GM19438 (cell line): ENCODE measurements at regions not wholly inside any gene's neighbourhood (a gene's known extent, or its start where the extent isn't known, plus 50 kb on each side); places are given as distances from the start of the nearest gene placed in this dataset.
"Not testable (repeated sequence)": the region's sequence is repeated elsewhere in the genome, so short reads cannot be mapped to it uniquely, and the experiment has no call there.

ENCODE experiments used
- ATAC-seq: cut with Tn5 transposase; IDR thresholded peaks from one replicate; pipeline ENCODE4 v1.9.1; 2021; ENCODE audit warnings: low read depth; ENCODE audit not compliant: unreplicated experiment

DNA sequence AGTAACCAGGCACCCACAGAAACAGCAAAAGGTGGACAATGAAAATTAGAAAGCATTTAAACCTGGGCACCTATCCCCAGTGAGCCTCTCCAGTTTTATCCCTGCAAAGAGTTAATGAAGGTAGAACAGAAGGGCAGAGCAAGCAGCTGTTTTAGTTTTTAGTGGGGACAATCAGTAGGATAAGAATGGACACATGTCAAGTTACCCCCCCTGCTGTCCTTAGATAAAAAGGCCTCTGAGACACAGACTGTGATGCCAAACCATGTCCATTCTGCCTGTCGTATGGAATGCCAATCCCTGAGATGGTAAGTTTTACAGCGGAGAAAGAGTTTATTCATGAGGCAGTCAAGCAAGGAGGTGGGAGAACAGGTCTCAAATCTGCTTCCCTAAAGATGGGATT, 162.6 kb upstream of the AGR3 start:
- ATAC-seq, result no peak

DNA sequence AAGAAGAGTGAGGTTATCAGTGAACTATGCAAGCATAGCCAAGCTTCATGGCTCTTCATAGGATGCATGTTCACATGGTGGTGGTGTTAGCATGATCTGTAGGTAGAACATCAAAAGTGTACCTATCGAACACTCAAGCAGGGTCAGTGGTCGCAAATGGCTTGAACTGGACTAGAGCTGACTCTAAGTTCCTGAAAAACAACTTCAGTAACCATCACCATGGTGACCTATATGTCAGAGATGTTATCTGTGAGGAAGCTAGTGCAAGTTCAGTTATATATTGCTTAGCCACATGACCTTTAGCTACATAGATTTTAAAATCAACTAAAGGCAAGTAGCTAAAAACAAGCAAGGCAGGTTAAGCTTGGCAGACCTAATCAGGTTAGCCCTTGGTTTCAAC, 163.1 kb upstream of the AGR3 start:
- ATAC-seq, result no peak

DNA sequence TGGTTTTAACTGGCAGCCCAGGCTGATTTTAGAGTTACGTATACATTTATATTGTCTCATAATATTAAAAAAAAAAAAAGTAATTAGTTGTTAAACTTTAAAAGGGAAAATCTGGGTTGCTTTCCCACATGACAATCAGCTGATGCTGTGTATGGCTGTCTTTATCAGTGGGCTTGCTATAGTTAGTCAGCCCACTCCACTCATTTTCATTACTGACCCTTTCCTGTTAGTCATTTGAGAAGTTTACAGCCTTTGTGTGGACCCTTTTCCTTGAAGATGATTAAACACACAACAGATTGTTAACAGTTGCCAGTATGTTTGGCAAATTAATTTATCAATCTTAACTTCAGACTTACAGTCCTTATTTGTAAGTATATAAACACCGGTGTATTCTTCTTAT, 164.5 kb upstream of the AGR3 start:
- ATAC-seq, result no peak

DNA sequence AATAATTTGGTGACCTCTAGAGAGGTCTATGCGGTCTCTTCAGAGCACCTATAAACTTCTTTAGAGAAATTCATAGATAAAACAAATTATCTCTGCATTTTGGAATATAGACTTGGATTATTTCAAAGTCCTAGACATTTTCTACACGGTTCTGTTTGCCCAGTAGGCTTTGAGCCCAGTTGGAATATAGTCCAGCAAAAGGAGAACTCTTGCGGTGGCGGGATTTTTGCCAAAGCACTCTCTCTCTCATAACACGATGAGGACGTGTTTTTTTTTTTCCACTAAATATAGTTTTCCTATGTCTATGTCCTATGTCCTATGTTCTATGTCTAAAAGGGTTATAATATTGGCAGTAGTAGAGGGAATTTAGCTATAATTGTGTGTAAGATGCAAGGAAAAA, 164.9 kb upstream of the AGR3 start:
- no peak for ATAC-seq

DNA sequence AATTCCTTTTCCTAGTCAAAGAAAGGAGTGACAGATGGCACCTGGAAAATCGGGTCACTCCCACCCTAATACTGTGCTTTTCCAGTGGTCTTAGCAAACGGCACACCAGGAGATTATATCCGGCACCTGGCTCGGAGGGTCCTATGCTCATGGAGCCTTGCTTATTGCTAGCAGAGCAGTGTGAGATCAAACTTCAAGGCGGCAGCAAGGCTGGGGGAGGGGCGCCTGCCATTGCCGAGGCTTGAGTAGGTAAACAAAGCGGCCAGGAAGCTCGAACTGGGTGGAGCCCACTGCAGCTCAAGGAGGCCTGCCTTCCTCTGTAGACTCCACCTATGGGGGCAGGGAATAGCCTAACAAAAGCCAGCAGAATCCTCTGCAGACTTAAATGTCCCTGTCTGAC, 171.4 kb upstream of the AGR3 start:
- not testable (repeated sequence) for ATAC-seq

DNA sequence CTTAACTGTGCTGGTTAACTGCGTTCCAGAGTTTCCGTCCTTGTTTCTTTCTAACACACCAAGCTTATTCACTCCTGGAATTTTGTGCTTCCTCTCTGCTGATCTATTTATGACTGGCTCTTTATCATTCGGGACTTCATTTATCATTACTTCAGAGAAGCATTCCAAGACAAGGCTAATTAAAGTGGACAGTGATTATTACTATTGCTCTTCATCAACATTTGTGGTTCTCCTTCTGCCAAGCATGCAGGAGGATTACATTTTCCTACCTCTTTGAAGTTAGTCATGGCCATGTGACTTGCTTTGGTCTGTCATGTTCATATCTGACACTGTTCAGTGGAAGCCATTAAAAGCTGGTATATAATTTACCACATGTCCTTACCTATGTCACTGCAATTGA, 172.4 kb upstream of the AGR3 start:
- ATAC-seq, result no peak

DNA sequence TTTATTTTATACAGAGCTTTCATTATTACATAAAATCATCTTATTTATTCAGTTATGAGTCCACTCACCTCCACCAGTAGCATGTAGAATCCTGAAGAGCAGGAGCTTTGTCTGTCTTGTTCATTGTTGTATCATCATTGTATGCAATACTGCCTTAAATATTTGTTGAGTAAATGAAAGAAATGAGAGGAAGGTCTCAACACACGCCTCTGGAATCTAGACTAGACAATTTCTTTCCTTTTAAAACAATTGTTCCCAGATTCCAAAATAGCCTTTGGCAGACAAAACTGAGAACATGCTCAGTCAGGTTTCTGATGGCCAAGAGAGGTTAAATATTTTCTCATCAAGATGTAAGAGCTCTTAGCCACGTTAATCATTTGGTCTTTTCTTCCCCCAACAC, 173.1 kb upstream of the AGR3 start:
- no peak for ATAC-seq

DNA sequence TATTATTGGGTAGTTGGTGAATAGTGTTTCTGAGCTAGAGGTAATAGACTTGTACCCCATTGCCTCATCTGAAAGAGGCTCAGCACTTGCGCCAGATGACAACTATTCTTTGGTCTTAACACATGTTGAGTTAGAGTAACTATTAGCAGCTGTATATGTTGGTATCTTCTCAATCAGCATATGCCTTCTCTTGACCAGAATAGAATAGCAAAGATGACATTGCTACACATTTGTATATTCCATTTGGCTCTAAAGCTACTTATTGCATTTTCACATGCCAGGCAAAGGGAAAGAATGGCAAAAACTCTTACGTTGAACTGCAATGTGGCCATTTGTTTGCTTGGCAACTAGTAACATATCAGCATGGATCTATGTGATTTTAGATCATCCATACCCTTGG, 173.8 kb upstream of the AGR3 start:
- no peak for ATAC-seq

DNA sequence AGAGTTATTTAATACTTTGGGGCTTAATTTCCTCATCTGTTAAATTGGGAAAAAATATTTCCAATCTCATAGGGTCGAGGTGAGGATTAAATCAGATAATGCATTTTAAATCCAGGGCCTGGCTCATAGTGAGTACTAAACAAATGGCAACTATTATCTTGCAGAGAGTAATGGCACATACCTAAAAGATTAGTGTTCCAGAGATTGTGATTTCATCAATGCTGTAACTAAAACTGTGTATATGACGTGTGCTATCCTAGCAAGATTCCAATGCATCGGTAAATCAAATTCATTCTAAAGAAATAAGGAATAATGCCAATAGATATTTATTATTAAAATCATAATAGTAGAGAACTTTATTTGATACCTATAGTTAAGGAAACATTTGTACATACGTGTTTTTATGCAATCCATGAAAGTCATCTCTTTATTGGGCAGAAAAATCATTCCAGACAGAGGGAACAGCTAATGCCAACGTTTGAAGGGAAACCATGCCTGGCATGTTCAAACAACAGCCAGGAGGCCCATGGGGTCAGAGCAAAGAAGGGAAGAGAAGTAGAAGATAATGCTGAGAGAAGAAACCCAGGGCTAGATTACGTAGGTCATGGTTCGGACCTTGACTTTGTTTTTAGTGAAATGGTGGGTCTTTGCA, 174.8 kb upstream of the AGR3 start:
- no peak for ATAC-seq

DNA sequence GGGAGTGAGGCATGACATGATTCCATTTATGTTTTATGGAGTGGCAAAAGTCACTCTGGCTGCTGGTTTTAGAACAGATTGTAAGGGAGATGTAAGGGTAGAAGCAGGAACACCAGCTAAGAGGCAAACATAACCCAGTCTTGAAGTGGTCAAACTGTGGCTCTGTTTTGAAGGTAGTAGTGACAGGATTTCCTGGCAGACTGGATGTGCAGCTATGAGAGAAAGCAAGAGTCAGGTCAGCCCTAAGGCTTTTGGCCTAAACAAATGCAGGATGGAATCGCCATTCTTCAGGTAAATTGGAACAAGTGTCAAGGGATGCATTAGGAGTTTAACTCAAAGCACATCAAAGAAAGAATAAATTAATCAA, 175.3 kb upstream of the AGR3 start:
- no peak for ATAC-seq

DNA sequence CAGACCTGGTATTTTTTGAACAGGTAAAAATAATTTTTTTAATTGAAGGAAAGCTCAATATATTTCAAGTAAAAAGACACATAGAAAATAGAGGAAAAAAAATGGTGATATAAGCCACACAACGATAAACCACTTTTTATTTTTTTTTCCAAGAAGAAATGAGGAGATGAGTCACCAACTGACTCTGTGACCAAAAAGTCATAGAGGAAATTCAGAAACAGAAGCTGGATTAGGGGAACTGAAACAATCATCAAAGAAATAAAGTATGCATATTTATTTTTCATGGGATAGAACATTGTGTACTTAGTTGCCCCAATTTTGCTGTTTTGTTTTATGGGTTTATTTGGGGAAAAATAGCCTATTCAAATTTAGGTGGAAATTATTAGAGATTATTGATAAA, 176.8 kb upstream of the AGR3 start:
- no peak for ATAC-seq

DNA sequence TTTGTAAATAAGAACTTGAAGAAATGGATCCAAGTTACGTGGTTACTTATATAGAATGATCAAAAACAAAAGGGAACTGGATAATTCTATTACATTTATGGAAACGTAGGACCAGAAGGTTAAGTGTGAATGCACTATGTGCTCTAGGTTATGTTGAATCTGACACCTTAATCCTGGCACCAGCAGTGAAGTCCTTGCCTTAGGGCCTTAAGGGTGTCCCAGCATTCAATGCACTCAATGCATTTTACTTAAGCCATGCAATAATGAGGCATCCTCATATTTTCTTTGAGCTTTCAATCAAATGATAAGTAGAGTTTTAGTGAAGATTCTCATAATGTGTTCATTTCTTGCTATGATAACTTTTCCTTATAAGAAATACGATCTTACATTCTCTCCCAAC, 178.3 kb upstream of the AGR3 start:
- no peak for ATAC-seq

DNA sequence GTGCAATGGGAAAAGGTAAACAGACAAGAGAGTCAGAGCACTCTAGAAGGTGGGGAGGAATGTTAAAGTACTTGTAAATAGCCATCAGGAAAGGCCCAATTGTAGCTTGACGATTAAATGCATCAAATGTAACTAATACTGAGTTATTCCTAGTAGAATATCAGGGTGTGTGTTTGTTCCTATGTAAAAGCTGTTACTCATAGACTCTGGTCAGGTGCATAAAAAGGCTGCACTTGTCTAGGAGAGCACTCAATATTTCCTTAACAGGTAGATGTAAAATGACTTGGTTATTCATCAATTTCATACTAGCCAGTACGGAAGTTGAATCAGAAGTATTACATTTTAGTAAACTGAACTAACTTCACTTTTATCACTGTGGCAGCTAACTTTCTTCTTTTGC, 179.7 kb upstream of the AGR3 start:
- ATAC-seq, result no peak

DNA sequence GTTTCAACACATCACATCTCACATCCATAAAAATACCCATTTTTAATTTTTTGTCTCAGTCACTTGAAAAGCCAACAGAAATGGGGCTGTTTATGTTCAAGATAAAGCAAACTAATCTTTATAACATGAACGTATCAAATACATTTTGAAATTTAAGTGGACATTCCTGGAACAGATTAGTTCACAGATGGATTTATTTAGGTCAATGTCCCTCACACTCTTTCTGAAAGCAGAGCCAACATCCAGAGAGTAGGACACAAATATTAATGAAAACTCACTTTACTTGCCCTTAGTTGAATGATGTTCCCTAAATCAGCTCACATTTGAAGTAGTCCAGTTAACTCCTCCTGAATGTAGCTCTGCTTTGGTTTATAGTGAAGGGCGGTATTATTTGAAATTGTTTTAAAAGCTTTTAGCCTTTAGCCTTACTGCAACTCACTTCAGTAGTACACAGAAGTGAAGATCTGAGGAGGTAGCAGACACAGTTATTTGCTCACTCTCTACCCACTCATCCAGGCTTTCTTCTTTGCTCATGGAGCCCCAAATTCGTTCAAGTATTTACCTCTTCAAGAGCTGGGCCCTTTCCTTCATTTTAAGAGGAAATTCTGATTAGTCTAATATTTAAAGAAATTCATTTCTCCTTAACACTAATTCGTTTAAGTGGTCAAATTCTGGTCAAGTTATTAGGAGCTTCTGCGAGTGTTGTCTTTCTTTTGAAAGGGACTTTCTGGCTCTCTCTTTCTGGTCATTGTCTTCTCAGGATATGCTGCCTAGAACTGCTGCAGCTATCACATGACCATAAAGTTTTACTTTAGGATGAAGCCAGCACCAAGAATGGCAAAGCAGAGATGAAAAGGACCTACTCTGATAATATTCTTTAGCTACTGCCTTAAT, 180.6 kb upstream of the AGR3 start:
- no peak for ATAC-seq

DNA sequence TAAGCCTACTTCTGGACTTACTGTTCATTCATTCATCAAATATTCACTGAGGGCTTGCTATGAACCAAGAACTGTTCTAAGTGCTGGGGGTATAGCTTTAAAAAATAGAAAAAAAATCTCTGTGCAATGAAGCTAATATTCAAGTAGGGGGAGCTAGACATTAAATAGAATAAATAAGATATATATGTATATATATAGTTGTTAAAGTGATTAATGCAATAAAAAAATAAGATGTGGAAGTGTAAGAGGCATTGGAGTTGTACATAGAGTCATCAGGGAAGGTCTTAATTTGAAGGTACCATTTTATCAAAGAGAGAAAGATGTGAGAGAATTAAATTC, 181.2 kb upstream of the AGR3 start:
- no peak for ATAC-seq

DNA sequence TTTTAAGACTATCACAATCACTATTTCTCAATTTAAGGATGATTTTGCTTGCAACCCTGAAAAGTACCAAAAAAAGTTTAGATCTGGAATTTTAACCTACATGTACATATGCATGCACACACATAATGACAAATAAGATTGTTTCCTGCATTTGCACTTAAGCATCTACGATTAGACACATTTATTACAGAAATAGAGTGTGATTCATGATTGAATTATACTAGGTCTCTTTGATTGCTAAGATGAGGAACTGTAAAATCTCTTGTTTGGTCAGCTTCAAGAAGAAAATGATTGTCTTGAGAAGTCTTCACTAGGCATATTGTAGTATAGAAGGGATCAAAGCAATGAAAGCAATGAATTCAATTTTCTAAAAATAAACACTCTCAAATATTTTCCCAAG, 185.9 kb upstream of the AGR3 start:
- no peak for ATAC-seq

DNA sequence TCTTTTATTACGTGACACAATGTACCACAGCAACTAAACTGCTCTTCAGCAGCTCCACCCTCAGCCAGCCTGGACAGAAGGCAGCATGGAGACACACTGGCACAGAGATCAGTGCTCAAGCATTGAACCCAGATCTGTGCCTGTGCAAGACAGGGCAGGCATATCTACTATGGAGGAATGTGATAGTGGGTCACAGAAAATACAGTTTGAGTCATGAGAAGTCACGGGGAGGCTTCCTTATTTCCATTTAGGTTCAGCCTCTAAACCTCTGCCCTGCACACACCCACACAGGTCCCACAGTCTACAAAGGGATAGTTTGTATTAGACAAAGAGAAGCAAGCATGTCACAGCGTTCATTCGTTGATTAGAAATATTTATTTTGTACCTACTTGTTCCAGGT, 187.4 kb upstream of the AGR3 start:
- no peak for ATAC-seq

DNA sequence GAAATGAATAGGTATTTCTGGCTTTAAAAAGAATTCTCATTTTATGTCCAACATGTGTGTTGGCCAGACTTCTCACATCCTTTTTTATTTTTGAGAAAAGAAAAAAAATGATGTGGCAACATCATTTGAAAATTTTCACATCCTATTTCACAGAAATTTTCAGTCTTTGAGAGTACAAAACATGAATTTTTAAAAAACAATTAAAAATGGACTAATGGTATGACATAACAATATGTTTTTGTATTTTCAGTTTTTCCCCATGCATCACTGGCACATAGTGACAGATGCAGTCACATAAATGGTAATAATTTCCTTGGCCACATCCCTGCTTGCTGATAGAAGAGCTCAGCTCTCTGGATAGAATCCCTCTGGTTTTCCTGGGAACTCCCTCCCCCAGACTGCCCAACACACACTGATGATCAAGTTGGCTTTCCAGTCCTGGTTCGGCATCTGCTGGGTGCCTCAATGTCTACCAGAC, 188.5 kb upstream of the AGR3 start:
- no peak for ATAC-seq

DNA sequence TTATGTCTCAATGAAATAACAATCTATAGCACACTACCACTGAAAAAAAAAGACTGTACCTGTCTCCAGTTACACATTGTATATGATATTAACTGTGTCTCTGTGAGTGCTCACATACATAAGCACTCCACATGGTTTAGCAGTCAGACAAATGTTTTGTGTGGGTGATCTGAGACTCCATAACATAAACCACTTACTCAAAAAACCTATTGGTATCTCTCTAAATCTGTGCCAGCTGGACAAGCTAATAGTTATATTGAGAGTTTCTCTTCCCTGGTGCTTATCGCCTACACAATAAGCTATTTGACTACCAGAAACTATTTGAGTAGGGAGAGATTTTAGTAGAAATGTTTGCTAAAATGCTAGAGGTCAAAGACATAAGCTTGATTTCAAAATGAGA, 190.1 kb upstream of the AGR3 start:
- no peak for ATAC-seq

DNA sequence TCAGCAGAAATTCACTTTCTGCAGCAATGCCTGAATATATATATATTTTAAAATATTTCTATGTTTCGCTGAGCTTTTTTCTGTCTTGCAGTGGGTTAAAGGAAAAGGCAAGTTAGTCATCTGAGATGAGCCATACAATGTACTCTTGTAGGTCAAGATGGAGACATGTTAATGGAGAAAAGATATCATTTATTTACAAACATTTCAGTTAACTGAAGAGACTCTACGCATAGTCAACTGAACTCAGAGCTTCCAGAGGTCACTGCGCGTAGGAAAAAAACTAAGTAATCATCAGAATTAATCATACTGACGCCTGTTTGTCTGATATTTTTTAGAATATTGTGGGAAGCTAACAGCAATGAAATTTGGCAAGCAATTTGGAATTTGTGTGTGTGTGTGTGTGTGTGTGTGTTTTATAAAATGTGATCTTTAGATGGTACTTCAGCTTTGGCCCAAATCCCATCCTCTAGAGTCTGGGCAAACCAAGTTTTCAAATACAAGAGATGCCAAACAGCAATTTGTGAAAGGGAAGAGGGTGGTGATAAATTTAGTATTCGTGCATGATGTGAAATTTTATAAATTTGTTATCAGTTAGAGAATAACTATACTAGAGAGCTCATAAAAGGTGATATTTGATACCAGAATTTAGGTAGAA, 193.9 kb upstream of the AGR3 start:
- ATAC-seq, result no peak

DNA sequence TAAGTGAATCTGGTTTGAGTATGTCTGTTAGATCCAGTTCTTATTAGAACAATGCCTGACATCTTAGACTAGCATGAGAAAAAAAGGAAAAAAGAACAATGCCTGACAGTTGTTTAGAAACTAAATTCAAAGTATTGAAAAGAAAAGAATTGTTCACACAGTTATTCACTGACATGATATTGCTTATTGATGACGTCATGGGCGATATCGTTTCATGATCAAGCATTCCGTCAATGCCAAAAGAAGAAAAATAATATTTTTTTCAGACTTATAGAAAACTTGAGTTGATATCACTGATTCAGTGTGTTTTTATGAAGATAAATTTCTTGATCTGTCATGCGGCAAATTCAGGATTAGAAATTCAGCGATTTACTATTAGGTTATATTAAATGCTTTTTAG, 196.5 kb upstream of the AGR3 start:
- ATAC-seq, result no peak
